UCSD-AML1 (cell line): ENCODE measurements at regions not wholly inside any gene's neighbourhood (a gene's known extent, or its start where the extent isn't known, plus 50 kb on each side); places are given as distances from the start of the nearest gene placed in this dataset.

Source experiments
- DNase-seq: peaks from one replicate; lab custom pipeline; 2025; ENCODE audit not compliant: unreplicated experiment; lab: John Stamatoyannopoulos, UW

DNA sequence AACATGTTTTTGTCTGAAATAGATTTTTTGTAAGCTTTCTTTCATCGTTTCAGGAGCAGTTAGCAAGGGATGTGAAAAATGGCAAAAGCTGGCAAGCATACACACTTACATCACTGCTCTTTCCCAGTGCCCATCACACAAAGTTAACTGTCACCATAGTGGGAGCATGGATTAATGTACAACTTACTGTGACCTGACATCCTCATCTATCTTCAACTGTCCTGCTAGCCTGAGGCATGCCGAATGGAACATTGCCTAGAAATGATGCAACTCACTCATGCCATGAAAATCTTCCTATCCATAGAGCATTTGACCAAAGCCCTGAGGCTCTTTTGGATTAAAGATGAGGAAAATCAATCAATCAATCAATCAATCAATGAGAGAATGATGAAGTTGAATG, 491.7 kb upstream of the SLC10A2 start:
- no peak for DNase-seq

DNA sequence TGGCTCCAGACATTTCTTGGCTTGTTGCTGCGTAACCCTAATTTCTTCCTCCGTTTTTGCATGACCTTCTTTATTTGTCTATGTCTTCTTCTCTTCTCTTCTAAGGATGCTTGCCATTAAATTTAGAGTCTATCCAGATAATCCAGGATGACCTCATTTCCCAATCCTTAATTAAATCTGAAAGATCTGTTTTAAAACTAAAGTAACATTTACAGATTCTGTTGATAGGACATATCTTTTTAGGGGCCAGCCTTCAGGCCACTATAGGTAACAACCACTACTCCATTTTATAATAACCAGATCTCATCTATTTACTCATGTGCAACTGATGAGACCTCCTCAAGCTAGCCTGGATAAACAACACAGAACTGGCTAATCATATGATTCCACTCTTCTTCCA, 490.5 kb upstream of the SLC10A2 start:
- no peak for DNase-seq

DNA sequence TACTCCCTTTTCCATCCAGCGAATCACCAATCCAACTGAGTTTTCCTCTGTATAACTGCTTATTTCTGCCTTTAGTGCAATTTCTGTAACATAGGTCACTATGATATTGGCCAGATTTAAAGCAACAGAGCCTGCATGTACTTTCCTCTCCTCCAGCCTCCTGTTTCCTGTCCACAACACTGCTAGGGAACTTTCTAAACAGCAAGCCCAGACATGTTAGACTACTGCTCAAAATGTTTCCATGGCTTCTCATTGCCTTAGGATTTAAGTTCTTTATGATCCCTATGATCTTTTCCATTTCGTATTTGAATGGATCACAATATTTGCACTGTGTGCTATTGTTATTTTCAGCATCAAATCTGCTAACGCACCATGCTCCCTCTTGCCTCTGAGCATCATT, 481.7 kb upstream of the SLC10A2 start:
- no peak for DNase-seq

DNA sequence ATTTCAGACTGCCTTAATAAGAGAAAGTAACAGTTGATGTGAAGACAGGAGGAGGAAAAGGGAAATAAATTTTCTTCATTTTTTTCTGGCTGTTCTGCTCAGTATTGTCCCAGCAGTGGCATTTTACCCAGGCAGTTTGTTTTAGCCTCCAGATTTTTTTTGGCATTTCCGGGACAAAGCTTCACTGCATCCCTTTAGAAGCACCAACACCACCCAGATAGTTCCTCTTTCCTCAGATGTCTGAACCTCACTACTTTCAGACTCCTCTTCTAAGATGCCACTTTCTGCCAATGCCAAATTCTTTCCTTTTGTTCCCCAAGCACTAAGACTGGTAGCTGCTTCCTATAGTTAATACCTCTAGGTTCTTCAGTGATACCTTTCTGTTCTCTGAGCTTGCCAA, 480.1 kb upstream of the SLC10A2 start:
- no peak for DNase-seq

DNA sequence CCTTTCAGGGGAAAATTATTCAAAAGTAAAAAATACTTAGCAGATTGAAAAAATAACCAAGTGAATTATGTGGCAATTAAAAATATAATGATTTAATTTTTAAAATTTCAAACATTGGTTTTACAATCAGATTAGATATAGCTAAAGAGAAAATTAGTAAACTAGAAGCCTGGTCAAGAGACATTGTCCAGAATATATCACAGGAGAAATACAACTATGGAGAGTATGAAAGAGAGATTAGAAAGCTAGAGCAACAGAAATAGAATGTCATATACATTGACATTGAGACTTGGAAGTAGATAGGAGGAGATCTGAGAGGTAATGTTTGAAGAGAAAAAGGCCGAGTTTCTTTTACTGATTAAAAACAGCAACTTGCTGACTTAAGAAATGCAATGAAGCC, 476.4 kb upstream of the SLC10A2 start:
- no peak for DNase-seq

DNA sequence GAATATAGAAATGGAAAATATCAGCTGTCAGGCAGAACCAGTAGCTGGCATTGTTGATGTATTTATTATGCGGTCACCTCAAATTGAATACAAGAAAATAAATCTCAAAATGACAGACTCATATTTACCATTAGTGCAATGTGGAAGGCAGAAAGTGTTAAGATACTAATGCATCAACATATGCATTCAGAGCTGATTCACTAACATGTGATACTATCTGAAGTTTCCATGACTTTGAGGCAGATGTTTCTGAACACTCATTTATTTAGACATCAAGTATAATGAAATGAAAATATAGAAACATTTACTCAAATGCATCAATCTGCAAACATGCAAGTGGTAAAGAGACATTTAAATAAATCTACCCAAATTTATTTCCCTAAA, 474.2 kb upstream of the SLC10A2 start:
- DNase-seq: no peak

DNA sequence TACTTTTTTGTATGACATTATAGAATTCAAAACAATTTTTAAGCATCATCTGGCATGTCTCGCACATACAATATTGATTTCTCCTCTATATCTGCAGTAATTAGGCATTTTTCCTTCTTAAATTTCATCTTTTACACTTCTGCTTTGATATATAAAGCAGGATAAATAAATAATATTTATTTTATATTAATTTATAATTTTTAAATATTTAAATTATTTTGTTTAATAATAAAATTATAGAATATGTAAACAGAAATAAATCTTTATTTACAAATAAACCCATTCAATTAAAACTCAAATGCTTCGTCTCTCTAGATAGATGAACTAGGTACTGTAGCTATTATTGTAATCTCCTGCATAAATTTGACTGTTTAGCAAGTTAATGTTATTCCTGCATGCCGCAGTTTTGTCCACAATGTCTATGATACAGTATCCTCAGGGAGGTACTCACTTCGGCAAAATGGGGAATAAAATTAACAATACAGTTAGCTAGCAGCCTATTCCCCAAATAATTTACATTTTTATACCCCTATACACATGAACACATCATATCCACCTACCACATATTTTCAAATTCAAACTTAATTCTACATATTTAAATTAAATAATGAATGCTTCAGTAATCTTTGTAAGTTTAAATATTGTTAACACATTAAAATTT, 473.6 kb upstream of the SLC10A2 start:
- DNase-seq: no peak

DNA sequence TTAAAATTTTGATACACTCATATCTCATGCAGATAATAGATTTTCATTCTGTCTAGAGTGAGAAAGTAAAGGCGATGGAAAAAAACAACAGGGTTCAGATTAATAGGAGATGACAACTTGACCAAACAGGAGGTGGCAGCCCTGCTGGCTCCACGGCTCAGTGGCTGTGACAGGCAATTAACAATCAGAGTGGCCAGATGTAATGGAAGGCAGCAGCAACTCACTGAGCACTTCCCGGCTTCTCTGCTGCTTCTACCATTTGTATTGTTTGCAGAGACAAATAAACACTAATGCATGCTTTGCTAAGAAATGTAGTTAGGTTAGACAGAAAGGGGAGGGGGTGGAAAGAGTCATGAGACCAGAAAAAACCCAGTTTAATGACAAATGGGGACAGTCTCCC, 473.0 kb upstream of the SLC10A2 start:
- no peak for DNase-seq

DNA sequence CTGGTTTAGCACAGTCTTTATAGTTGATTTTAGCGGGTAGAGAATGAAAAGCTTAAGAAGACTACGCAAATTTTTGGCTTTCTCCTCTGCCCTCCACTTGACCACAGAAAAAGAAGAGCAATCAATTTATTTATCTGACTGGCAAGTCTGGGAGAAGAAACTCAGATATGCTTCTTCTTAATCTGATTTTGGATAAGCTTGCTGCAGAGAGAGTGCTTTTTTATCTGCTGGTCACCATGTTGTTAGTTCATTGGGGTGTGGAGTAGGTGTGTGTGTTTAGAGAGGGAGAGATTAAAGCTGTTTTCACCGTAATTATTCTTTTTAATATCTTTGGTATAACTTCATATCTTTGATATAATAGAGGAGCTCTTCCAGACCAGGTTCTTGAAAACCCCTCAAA, 471.4 kb upstream of the SLC10A2 start:
- DNase-seq: no peak

DNA sequence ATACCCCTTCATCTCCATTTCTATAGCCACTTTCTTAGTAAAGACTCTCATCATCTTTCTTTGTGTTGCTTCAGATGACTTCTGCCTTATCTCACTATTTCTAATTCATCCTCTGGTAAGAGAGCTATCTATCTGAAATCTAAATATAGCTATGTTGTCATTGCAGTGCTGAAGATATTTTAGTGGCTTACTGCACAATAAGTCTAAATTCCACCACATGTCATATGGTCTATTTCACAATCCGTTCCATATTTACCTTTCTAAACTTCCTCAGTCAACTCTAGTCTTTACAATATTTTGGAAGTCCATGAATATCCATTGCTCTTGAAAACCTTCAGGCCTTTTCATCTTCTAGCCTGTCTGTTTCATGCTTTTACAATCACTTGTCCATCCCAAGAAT, 465.1 kb upstream of the SLC10A2 start:
- DNase-seq: no peak

DNA sequence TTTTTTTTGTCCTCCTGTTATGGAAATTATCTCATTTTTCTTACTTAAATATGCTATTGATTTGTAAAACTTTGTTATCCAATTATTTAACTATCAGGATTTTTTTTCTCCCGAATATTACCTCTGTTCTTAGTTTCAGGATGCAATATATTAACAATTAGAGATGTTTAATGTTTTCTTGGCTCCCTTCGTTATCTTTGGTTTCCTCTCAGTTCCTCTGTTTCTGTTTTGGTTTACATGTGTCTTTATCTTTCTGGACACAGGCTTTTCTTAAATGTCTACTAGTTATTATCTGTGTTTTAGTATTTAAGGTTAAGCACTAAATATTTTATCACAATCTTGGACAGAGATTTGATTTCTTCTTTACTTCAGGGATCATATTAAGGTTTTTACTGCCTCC, 462.2 kb upstream of the SLC10A2 start:
- DNase-seq: no peak

DNA sequence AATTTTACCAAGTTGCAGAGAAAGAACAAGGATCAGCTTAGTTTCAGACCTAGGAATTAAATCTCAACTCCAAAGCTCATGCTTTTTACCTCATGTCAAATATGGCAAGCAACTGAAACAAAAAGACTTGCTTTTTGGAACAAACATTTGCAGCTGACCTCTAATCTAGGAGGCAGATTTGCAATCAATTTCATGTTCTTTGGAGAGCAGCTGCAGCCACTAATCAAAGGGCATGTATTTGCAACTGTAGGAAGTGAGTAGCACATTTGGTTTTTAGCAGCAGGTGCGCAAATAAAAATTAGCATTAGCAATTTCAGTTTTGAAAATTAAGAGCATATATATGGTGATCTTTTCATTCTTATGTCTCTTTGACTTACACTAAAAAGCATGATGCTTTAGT, 459.3 kb upstream of the SLC10A2 start:
- no peak for DNase-seq

DNA sequence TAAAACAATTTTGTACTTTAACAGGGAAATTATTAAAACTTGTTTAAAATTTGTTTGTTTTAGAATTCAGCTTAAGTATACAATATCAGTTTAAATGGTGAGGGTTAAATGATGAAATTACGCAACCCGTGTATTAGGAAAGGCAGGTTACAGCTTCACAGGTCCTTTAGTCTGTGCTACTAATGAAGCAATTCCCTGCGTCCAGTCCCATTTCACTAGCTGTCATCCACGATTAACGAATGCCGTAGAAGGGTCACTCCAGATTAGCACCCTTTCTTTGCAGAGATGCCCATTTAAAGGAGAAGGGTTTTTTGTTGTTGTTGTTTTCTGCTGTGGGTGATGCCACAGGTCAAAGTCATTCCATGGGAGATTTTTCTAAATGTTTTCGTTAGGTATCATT, 457.6 kb upstream of the SLC10A2 start:
- no peak for DNase-seq

DNA sequence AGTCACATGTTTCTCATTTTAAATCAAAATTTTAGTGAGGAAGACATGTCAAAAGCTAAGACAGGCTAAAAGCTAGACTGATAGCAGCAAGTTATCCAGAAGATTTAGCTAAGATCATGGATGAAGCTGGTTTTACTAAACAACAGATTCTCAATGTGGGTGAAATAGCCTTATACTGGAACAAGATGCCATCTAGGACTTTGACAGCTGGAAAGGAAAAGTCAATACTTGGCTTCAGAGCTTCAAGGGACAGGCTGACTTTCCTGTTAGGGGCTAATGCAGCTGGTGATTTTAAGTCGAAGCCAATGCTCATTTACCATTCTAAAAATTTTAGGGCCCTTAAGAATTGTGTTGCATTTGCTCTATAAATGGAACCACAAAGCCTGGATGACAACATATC, 455.3 kb upstream of the SLC10A2 start:
- DNase-seq: no peak

DNA sequence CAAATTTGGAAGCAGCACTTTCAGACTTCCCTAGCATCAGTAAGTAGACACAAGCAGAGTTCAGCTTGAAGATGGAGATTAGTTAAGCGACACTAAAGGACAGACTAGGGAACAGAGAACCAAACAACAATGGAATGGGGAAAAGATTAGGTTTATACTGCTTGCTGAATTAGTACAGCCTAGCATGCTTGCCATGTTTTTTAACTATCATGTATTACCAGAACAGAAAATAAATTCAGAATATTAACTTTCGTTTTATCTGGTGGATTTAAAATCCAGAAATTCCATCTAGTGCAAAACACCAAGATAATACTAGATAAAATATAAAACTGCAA, 451.5 kb upstream of the SLC10A2 start:
- no peak for DNase-seq

DNA sequence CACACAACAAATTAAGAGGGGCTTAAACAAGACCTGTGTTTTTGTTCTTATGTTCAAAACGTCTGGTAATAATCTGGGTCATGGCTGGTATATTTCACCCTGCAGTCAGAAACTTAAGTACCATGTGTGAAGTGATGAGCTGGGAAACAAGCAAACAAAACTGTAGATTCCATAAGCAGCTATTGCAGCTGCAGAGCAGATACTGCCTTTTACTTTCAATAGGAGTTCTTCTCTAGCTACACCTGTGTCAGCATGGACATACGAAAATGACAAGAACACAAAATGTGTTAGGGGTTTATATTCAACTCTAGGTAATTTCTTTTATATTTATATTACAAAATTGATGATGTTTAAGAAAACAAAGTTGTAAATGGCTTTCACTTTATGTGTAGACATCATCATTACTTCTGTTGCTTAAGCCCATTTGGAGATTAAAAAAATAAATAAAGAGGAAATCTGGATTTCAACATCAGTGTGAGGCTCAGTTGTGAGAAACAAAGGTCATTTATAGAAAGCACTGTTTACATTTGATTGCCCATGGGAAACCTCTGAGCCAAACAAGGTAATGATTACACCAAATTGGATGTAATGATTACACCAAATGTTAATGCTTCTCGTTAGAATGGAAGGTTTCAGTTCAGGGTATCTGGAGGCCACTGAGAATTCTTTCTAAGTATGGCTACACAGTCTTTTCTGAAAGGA, 451.0 kb upstream of the SLC10A2 start:
- no peak for DNase-seq

DNA sequence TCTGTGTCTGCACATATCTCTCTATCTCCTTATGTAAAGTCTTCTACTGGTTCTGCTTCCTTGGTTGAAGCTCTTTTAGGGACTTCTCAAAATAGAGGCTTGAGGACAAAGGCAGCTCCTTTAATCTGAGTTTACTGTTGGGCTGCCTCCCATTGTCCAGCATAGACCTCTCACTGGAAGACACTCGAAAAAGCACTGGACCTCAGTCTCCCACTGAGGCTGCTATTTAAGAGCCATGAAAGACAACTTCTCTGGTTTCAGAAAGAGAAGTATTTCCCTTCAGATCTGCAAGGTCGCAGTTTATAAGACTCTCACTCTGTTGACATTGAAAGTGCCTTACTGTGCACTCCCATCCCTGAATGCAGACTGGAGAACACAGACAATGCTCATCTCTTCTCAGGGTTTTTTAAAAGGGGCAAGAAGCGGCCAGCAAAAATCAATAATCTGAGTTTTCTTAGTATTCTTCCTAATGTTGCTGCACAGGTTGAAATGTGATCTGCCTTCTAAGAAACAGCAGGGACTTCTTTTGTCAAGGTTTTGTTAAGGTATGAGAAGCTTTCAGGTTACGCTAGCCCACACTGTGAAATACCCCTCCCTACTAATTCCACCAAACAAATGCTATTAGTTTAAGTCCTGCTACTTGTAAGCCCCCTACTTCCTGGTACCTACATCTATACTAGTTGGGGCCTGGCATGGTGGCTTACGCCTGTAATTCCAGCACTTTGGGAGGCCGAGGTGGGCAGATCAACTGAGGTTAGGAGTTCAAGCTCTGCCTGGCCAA, 450.0 kb upstream of the SLC10A2 start:
- no peak for DNase-seq

DNA sequence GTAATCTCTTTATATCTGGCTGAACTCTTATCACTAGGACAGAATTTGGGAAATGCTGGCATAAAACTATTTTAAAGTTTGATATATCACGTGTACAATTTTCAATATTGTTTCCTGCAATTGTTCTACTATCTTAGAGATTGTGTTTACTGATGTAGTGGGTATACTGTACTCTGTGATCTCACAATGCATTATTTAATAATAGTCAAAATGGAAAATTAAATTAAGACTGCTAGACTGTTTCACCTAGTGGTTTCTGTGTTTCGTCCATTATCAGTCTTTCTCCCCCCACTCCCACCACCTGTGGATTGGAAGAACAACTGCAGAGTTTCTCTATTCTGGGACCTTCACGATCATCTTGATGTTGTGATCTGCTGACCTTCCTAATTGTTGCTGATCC, 449.2 kb upstream of the SLC10A2 start:
- DNase-seq: no peak

DNA sequence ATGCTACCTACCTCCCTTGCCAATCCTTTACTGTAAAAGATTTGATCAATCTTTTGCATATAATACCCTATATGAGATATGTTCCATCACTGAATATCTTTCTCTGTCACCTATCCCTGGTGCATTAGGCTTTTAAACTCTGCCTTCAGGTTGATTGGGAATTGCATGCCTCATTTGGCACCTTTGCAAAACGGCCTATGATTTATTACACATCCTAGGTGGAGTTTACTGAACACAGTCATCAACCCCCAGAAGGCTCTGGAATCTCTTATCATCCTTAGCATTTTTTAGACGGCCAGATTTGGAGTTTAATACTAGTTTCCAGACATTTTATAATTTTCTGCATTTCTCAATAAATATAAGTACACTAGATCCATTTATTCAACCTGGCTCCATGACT, 448.4 kb upstream of the SLC10A2 start:
- DNase-seq: no peak

DNA sequence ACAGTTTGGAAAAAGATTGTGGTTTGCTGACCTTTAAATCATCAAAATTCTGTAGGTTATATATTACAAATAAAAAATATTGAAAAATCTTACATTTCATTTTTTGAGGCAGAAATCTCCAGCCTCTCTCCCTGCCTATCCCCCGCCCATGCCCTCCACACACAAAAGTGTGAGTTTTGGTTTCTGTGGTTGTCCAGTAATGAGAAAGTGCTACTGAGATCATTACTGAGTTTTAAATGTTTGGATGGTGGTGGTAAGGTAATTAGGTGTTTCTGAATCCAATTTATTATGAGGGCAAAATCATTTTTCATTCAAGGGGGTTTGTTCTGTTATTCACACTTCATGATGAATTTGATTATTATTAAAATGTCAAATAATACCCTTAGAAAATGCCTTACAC, 448.0 kb upstream of the SLC10A2 start:
- DNase-seq: no peak

DNA sequence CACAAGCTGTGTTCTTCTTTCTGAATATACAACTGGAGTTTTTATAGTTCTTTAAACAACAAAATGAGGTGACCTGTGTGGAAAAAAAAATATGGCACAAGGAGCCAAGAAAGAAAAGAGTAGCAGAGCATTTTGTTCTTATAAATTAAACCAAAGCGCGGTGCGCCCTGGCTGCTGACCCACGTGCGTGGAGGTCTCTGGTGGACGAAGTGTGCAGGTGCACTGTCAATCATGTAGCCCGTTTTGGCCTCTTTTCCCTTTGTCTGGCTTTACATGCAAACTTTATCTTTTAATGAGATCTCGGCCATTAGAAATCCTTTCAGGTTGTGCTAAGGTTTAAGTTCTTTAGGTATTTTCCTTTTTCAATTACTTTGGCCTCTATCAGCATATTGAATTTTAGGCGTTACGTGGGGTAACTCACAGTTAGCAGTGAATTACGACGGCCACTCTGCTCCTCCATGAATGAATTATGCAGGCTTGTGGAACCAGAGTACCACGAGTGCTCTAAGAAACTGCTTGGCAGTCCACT, 443.9 kb upstream of the SLC10A2 start:
- no peak for DNase-seq

DNA sequence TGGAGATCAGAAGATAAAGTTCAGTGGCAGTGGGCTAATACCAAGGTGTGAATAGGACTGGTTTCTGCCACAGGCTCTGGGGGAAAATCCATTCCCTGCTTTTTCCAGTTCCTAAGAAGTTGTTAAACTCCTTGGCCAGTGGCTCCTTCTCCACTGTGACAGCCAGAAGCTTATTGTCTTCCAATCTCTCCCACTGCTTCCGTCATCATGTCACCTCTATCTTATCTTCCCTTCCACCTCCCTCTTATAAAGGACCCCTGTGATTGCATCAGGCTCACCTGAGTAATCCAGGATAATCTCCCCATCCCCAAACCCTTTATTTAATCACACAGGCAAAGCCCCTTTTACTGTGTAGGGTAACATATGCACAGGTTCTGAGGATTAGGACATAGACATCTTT, 431.2 kb upstream of the SLC10A2 start:
- no peak for DNase-seq
